Stimulated activated naive CD8-positive, alpha-beta T cell treated with anti-CD3 and anti-CD28 coated beads, Interleukin-15, Interleukin-2, amounts not matched to agents 100 ng/mL and 50 ng/mL, for 24 hours (primary cell): ENCODE measurements at regions not wholly inside any gene's neighbourhood (a gene's known extent, or its start where the extent isn't known, plus 50 kb on each side); places are given as distances from the start of the nearest gene placed in this dataset.
"Not testable (repeated sequence)": the region's sequence is repeated elsewhere in the genome, so short reads cannot be mapped to it uniquely, and the experiment has no call there.

Experiments
- H3K27ac Mint-ChIP-seq: one replicate; pipeline ENCODE4 v1.8.0; 2021; ENCODE audit warnings: mild to moderate bottlenecking, mixed read lengths
- H3K27me3 Mint-ChIP-seq: one replicate; pipeline ENCODE4 v1.8.0; 2021; ENCODE audit warnings: mixed read lengths
- H3K36me3 Mint-ChIP-seq: one replicate; pipeline ENCODE4 v1.8.0; 2021; ENCODE audit warnings: low read depth, mixed read lengths
- H3K4me1 Mint-ChIP-seq: one replicate; pipeline ENCODE4 v1.8.0; 2021; ENCODE audit warnings: low read depth, mixed read lengths
- H3K4me3 Mint-ChIP-seq: one replicate; pipeline ENCODE4 v1.8.0; 2021; ENCODE audit warnings: mild to moderate bottlenecking, mixed read lengths
- H3K9me3 Mint-ChIP-seq: one replicate; pipeline ENCODE4 v1.8.0; 2021; ENCODE audit warnings: mixed read lengths

DNA sequence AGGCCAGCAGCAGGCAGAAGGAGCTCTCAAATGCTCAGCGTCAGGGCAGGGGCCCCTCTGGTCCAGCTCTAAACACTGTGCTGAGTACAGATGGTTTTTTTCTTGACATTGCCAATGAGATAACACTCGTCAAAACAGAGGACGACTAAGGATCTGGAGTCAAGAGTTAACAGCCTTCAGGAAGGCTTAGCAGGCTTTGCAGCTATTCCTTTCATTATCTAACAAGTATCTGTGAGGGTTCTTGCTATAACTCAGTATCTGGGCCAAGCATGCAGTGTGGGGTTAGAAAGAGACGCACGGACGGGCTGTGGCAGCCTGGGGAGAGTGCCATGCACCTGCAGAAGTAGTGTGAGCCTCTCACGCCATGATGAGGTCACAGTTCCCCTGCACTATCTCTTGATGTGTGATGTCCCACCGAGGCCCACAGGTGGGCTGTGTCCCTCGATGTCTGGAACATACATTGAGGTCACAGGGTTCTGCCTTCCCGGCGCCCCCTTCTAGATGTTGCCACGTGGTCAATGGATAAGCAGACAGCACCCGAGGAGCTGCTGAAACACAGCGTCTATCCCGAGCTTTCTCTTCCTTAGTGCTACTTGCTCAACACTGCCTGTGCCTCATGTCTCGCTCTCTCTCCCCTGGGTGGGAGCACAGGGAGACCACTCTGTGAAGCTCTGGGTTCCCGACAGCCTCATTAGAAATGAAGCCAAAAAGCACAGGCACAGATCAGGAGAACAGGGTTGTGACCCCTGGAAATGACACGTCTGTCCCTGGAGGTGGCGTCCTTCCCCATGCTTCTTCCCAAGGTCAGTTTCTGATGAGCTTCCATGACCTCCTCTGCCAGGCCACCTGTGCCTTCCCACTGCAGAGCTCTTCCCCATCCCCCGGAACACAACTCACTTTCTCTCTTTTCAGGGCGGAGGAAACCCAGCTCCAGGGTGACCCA is 85.5 kb upstream of the RPS6KA2 start:
- Mint-ChIP-seq H3K9me3 (peaks cover 4% of the 10 kb centered on the region), H3K27ac (no peak overlapping the region), H3K27me3 (no peaks in the 10 kb centered on the region), H3K4me3 (no peak overlapping the region), H3K36me3 (no peaks in the 10 kb centered on the region), H3K4me1 (no peaks in the 10 kb centered on the region)

DNA sequence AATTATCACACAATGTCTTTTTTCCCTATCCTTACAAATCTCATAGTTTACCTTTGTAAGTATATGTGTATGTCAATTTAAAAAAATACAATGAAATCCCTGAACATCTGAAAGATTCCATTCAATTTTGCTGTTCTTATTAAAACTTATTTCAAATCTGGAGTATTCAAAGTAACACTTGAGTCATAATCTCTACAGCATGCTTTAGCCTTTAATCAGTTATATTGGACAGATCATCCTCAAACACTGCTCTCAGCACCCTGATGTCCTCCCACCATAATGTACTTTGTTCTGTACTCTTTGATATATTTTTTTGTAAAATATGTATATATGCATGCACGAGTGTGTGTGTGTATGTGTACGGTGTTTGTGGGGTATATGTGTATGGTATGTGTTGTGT is 83.0 kb upstream of the RPS6KA2 start:
- H3K36me3 Mint-ChIP-seq: no peaks in the 10 kb centered on the region
- H3K27me3 Mint-ChIP-seq: peaks cover 5% of the 10 kb centered on the region
- peaks cover 4% of the 10 kb centered on the region for H3K9me3 Mint-ChIP-seq

DNA sequence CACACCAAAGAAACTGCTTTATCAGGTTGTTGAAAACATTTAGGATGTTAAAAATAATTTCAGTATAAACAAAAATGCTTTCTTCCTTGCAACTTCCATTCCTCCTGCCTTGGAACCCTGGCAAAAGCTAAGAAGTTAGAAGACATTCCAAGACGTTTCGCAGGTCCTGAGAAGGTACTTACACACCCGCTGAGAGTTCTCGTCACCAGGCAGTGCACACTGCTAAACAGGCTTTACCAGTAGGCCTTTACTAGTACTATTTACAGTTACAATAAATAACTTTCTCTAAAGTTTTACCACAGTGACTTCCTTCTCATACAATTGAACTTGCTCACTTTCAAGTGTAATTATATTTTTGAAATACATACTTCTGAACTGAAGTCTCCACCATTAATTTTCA is 81.4 kb upstream of the RPS6KA2 start:
- peaks cover 5% of the 10 kb centered on the region for H3K27me3 Mint-ChIP-seq
- H3K36me3 Mint-ChIP-seq: no peaks in the 10 kb centered on the region
- no peak overlapping the region for H3K27ac Mint-ChIP-seq
- no peak overlapping the region for H3K4me3 Mint-ChIP-seq
- H3K4me1 Mint-ChIP-seq: peaks cover 3% of the 10 kb centered on the region
- H3K9me3 Mint-ChIP-seq: peaks cover 4% of the 10 kb centered on the region

More for the DNA sequence above, 83.0 kb upstream of the RPS6KA2 start:
- Mint-ChIP-seq H3K4me1 (peaks cover 3% of the 10 kb centered on the region), H3K27ac (no peak overlapping the region), H3K4me3 (no peak overlapping the region)

DNA sequence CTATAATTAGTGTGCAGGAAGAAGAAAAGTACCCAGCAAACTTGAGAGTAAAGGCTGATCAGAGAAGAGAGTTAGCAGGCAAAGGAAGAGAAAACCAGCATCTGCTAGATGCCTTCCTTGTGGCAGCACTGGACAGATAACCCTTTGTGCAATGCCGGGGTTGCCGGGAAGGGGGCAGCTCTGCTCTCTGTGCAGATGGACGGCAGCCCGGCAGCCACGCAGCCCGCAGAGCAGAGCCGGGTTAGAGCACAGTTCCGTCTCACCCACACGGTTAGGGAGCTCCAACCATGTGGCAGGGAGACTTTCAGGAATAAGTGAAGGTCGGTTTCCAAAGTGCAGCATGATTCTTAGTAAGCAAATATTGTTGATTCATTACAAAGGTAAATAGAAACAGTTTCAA is 80.0 kb upstream of the RPS6KA2 start:
- no peaks in the 10 kb centered on the region for H3K36me3 Mint-ChIP-seq

DNA sequence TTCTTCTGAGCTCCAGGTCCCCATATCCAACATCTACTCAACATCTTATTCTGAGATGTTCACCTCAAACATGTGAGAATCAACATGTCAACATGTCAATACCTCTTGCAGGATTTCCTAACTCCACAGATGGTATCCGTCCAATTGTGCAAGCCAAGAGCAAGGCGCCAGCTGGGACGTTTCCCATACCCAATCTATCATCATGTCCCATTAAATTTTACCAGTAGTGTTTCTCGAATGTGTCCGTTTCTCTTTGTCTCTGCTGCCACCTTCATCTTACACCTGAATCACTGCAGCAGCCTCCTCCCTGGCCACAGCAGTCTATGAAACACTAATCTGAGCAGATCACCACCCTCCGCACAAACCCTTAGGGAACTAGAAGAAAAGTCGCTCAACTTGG is 78.0 kb upstream of the RPS6KA2 start:
- no peak overlapping the region for H3K27ac Mint-ChIP-seq
- H3K4me3 Mint-ChIP-seq: no peak overlapping the region

More for the DNA sequence above, 80.0 kb upstream of the RPS6KA2 start:
- H3K27me3 Mint-ChIP-seq: peaks cover 5% of the 10 kb centered on the region
- no peak overlapping the region for H3K4me3 Mint-ChIP-seq
- peaks cover 4% of the 10 kb centered on the region for H3K9me3 Mint-ChIP-seq
- no peak overlapping the region for H3K27ac Mint-ChIP-seq
- H3K4me1 Mint-ChIP-seq: peaks cover 3% of the 10 kb centered on the region

DNA sequence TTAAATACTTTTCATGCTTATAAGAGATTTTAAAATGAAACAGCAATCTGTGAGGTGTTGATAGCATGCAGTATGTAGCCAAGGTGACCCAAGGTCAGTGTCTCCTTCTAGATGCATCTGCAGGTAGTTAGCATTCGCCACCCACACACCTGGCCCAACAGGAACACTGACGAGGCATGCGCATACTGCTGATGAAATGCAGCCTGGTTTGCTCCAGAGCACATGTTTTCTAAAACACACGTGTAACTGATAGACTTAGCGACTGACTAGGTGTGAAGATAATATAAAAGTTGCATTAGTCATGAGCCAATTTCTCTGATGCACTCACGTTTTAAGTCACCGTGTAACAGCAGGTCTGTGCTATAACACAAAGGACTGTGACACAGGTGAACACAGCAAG is 77.1 kb upstream of the RPS6KA2 start:
- H3K27ac Mint-ChIP-seq: no peak overlapping the region
- H3K9me3 Mint-ChIP-seq: no peaks in the 10 kb centered on the region
- no peak overlapping the region for H3K4me3 Mint-ChIP-seq
- H3K27me3 Mint-ChIP-seq: peaks cover 5% of the 10 kb centered on the region
- peaks cover 3% of the 10 kb centered on the region for H3K4me1 Mint-ChIP-seq
- no peaks in the 10 kb centered on the region for H3K36me3 Mint-ChIP-seq

More for the DNA sequence above, 78.0 kb upstream of the RPS6KA2 start:
- Mint-ChIP-seq H3K4me1 (peaks cover 3% of the 10 kb centered on the region), H3K9me3 (no peaks in the 10 kb centered on the region), H3K27me3 (peaks cover 5% of the 10 kb centered on the region), H3K36me3 (no peaks in the 10 kb centered on the region)

DNA sequence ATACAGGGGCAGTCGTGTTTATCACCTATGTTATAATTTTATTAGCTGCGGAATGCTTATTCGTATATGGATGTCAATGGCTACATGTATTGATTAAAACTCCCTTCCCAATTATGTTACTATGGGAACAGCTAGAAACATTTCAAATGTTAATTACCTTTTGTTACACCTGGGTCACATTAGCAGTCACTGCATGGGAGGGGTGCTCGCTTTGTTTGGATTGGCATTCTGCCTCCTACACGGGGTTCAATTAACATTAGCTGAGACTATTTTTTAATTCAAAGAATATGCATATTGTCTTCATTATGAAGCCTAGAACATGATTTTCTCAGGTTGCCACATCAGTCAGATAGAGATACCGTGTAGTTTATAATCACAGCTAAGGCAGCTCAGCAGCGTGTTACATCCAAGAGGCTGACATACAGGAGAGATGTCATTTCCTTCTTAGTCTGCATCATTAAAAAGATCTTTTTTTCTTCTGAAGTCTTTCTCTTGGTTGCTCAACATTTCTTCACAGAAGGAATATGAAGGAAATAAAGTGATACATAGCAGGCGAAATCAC is 76.2 kb upstream of the RPS6KA2 start:
- Mint-ChIP-seq H3K27ac (no peak overlapping the region), H3K36me3 (no peaks in the 10 kb centered on the region), H3K4me3 (no peak overlapping the region), H3K9me3 (no peaks in the 10 kb centered on the region), H3K4me1 (peaks cover 3% of the 10 kb centered on the region), H3K27me3 (peaks cover 5% of the 10 kb centered on the region)

DNA sequence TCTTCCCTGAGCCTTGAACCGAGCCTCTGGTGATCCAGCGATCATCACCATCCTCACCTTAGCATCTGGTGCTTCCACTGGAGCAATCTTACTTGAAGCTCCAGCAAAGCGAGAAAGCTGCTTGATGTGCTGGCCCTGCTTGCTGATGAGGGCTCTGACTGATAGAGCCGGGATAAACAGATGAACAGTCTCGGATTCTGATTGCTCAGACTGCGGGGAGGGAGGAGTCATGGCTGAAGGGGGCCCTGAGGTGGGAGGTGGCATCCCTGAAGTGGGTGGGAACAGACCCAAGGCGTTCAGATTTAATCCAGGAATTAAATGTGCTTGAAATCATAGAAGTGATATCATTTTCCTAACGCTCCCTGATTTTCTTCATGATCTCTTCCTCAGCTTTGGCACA is 74.4 kb upstream of the RPS6KA2 start:
- H3K27ac Mint-ChIP-seq, H3K4me3 Mint-ChIP-seq, H3K4me1 Mint-ChIP-seq, H3K27me3 Mint-ChIP-seq, H3K36me3 Mint-ChIP-seq, H3K9me3 Mint-ChIP-seq: not testable (repeated sequence)

DNA sequence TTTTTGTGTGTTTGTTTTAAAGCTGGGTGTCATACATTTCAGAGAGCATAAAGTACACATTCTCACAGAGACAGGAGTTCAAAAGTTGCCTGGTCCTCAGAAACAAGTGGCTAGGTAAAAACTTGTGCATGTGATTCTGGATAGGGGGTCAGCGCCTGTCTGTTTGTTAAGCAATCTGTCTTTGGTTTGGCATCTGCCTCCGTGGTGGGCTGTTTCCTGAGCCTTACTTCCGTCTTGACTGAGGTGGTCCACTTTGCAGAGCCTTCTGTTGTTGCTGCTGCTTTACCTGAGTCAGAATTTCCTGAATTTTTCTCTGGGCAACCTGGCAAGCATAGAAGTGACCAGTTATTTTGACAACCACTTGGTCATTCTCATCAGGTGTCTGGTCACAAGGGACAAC is 73.8 kb upstream of the RPS6KA2 start:
- not testable (repeated sequence) for H3K27me3 Mint-ChIP-seq, H3K4me1 Mint-ChIP-seq, H3K9me3 Mint-ChIP-seq, H3K27ac Mint-ChIP-seq, H3K36me3 Mint-ChIP-seq, H3K4me3 Mint-ChIP-seq

DNA sequence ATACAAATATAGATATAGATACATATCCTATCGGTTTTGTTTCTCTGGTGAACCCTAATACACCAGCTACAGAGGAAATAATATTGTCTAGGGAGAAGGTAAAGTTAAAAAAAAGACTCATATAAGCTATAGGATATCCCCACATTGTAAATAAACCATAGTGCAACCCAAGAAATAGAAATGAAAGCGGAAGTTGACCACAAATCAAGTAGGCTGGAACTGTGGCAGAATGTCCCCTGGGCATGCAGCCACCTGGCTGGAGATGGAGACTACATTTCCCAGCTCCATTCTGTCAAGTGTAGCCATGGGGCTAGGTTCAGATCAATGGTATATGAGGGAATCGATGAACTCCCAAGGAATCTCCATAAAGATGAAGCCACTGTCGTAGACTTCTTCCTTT is 70.1 kb upstream of the RPS6KA2 start:
- no peaks in the 10 kb centered on the region for H3K4me1 Mint-ChIP-seq
- H3K27ac Mint-ChIP-seq: no peak overlapping the region

DNA sequence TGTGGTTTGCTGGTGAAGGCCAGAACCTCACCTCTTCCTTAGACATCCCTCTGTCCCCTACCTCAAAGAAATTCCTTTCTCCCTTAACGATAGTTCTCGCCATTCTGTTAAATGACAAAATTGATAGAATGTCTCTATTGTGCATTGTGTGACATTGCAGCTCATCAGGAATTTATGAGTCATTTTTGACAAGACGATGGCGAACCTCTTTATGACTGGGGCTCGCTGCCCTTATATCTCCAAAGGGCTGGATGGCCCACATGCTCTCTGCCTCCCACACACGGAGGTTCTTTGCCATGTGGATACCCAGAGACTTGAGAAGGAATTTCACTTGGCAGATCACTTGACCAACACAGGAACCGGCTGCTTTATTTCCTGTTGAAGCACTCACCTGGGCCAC is 66.8 kb upstream of the RPS6KA2 start:
- H3K9me3 Mint-ChIP-seq: no peaks in the 10 kb centered on the region
- H3K36me3 Mint-ChIP-seq: no peaks in the 10 kb centered on the region
- H3K4me3 Mint-ChIP-seq: no peak overlapping the region
- H3K4me1 Mint-ChIP-seq: no peaks in the 10 kb centered on the region
- H3K27me3 Mint-ChIP-seq: no peaks in the 10 kb centered on the region
- no peak overlapping the region for H3K27ac Mint-ChIP-seq

More for the DNA sequence above, 70.1 kb upstream of the RPS6KA2 start:
- Mint-ChIP-seq H3K27me3 (no peaks in the 10 kb centered on the region), H3K36me3 (no peaks in the 10 kb centered on the region), H3K9me3 (no peaks in the 10 kb centered on the region), H3K4me3 (no peak overlapping the region)

DNA sequence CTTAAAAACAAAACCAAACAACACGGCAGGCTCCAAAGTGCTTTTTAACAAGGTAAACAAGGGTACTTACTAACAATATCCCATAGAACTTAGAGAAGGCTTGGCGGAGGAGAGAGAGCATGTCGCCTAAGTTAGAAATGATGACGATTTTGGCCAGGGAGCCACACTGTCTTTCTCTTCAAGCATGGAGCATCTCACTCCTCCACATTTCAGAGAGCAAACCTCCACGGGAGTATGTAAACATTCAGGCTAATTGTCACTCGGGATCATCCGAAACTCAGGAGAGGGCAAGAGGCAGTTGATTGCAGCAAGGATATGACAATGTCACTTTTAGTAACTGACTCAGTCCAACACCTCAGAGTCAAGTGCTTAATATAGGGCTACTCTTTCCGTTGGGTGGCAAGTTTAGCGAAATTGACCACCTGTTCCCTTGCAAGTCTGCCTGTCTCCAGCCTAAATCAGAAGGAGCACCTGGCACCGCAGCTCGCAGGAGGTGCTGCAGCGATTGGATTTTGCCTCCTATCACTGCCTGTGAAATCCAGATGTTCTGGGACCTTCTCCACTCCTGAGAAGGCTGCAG is 65.8 kb upstream of the RPS6KA2 start:
- Mint-ChIP-seq H3K9me3 (no peaks in the 10 kb centered on the region), H3K27ac (no peak overlapping the region), H3K4me1 (no peaks in the 10 kb centered on the region), H3K4me3 (no peak overlapping the region), H3K27me3 (no peaks in the 10 kb centered on the region), H3K36me3 (no peaks in the 10 kb centered on the region)

DNA sequence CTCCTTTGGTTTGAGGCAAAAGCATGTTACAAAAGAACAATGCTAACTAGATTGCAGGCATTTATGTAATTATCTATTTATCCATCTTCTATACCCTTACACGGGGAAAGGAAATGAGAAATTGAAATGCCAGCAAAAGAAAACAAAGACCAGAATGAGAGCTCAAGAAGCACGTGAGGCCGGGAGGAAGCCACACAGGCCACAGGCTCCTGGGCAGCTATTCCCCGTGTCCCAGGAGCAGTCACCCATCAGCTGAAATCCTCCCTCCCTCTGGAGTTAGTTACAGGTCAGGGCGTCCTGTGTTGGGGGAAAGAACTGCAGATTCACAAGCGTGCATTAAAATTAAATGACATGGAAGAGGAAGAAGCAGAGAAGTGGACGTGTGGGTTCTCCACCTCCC is 64.7 kb upstream of the RPS6KA2 start:
- Mint-ChIP-seq H3K36me3 (no peaks in the 10 kb centered on the region), H3K4me1 (no peaks in the 10 kb centered on the region), H3K9me3 (no peaks in the 10 kb centered on the region), H3K27me3 (no peaks in the 10 kb centered on the region), H3K4me3 (no peak overlapping the region), H3K27ac (no peak overlapping the region)

DNA sequence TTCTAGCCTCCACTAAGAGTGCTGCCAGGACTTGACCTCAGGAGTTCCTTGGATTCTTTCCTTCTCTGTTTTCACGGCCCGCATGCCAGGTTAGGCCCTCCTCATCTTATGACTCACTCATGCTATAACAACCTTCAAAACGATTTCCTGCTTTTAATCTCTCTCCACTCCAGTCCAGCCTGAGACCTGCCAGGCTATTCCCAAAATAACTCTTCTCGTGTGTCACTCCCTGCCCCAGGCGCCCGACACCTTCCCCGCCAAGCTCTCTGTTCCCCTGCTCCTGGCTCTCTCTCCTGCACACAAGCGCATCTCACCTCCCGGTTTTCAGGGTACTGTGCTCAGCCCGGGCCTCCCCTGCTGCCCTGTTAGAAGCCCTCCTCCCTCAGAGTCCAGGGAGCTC is 64.1 kb upstream of the RPS6KA2 start:
- Mint-ChIP-seq H3K27ac (no peak overlapping the region), H3K27me3 (no peaks in the 10 kb centered on the region), H3K36me3 (no peaks in the 10 kb centered on the region), H3K4me3 (no peak overlapping the region), H3K9me3 (no peaks in the 10 kb centered on the region), H3K4me1 (no peaks in the 10 kb centered on the region)

DNA sequence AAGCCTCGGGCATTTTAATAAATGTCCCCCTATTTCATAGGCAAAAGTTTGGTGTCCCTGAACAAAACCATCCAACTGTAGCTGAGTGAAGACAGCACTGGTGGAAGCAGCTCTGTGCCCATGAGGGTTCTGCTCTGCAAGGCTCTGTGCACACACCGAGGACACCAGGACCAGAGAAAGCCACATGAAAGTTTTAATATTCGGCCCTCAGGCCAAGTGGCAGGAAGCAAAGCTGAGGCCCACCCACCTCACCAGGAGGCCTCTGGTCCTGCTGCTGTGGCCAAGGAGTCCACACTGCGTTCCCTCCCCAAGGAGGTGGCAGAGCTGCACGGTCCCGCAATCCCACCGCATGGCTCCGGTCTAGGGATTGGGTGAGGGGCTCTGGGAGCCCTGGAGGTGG is 62.6 kb upstream of the RPS6KA2 start:
- Mint-ChIP-seq H3K4me1 (no peaks in the 10 kb centered on the region), H3K4me3 (no peak overlapping the region), H3K36me3 (no peaks in the 10 kb centered on the region), H3K9me3 (no peaks in the 10 kb centered on the region), H3K27me3 (no peaks in the 10 kb centered on the region), H3K27ac (no peak overlapping the region)
